Adrenal gland (tissue), 9 donors: ENCODE measurements at regions not wholly inside any gene's neighbourhood (a gene's known extent, or its start where the extent isn't known, plus 50 kb on each side); places are given as distances from the start of the nearest gene placed in this dataset.
"Not testable (repeated sequence)": the region's sequence is repeated elsewhere in the genome, so short reads cannot be mapped to it uniquely, and the experiment has no call there.

Source experiments
- DNase-seq, 7 donors: peaks; one replicate each; pipeline ENCODE4 v3.0.0-alpha.2; 2019 to 2020
- H3K27ac ChIP-seq, 5 donors: fragments of 200-600 bp; sonication (generic) in 4 of 5; 1 replicate in 3 of 5; 2 replicates in 2 of 5; pipeline versions ENCODE4 v1.5.1 to v1.8.0; 2016 to 2020; ENCODE audit warnings: mild to moderate bottlenecking in 1 of 5
- H3K27me3 ChIP-seq: fragments of 200-600 bp; 2 replicates; pipeline ENCODE4 v1.8.0; 2021
- H3K36me3 ChIP-seq, 2 donors: fragments of 200-600 bp; replicated peaks in 1 of 2; 1 replicate in 1 of 2; 2 replicates in 1 of 2; pipeline versions ENCODE4 v1.5.1 to v1.8.0; 2018 to 2022
- H3K4me1 ChIP-seq, 2 donors: fragments of 200-600 bp; replicated peaks in 1 of 2; 1 replicate in 1 of 2; 2 replicates in 1 of 2; pipeline versions ENCODE4 v1.5.1 to v1.8.0; 2018 to 2021
- H3K4me3 ChIP-seq, 4 donors: fragments of 200-600 bp; sonication (generic) in 3 of 4; one replicate each; pipeline ENCODE4 v1.5.1; 2016 to 2018
- H3K9me3 ChIP-seq, 3 donors: fragments of 200-600 bp; sonication (generic) in 1 of 3; replicated peaks in 1 of 3; 1 replicate in 2 of 3; 2 replicates in 1 of 3; pipeline versions ENCODE4 v1.5.1 to v1.8.0; 2016 to 2021
- CTCF ChIP-seq, 6 experiments: fragments of 450-650 bp in 4 of 6; fragments of 200-600 bp in 2 of 6; sonication (generic) in 1 of 6; IDR thresholded peaks; 1 replicate in 5 of 6; 2 replicates in 1 of 6; pipeline versions ENCODE4 v1.5.1 to v1.8.0; 2016 to 2021; ENCODE audit warnings: antibody characterized with exemption in 6 of 6, mild to moderate bottlenecking in 2 of 6, moderate library complexity in 1 of 6
- POLR2A ChIP-seq, 2 donors: fragments of 450-650 bp; IDR thresholded peaks; one replicate each; pipeline ENCODE4 v1.6.1; 2017; ENCODE audit warnings: antibody characterized with exemption in 2 of 2, mild to moderate bottlenecking in 2 of 2, moderate library complexity in 1 of 2
- WGBS, 4 donors: extraction: QIAGEN DNeasy Blood & Tissue Kit in 2 of 4; methylation state at CpG; one replicate each; pipeline versions ENCODE4 v1.1.5 to v1.1.7; 2013 to 2017; 5-methylcytosine and 5-hydroxymethylcytosine counted together
- intact Hi-C, 2 donors: fragments of 100-400 bp; cut with DNase I; formaldehyde crosslinking; loops; one replicate each; pipeline versions ENCODE4 v1.14.1 to v1.15.0; 2022 to 2023
- donor health status: healthy with polysubstance abuse.
- donor health status: Bipolar disorder and iron deficiency.
- donor health status: DM: yes; HTN: yes; CAD: no.
- donor health status: DM: no; HTN: no; CAD: no.
- donor health status: DM: no; HTN: no; CAD: no.

DNA sequence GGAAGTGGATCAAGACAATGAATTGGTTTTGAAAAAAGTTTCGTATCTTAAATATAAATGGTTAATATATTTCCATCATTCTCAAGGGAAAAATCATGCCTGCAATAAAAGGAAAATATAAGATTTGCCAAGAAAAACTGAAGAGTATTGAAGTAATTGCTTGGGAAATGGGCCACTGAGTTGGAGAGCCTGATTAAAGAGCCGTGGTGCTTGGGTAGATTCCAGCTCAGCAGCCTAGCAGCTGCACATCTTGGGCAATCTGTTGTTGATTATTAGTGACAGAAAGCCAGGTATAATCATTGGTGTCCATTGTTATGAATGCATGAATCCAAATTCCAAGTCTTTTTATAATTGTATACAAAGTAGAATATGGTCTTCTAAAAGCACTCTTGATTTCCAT, 800.9 kb upstream of the CHORDC1 start:
- Histone ChIP-seq H3K4me1 (no peaks in the 10 kb centered on the region), H3K36me3 (no peaks in the 10 kb centered on the region), H3K4me3 (no peak overlapping the region), H3K9me3 (no peaks in the 10 kb centered on the region), H3K27ac (no peak overlapping the region), H3K27me3 (no peaks in the 10 kb centered on the region)
- WGBS, 4 donors = 42 to 52% (median 47%) methylated on average over 2 of the region's 2 CpGs
- intact Hi-C loops = no loop called here
- DNase-seq = no peak
- TF ChIP-seq POLR2A (IDR thresholded peaks at IDR 0.05) (no peak), CTCF (IDR thresholded peaks at IDR 0.05) (no peak)

DNA sequence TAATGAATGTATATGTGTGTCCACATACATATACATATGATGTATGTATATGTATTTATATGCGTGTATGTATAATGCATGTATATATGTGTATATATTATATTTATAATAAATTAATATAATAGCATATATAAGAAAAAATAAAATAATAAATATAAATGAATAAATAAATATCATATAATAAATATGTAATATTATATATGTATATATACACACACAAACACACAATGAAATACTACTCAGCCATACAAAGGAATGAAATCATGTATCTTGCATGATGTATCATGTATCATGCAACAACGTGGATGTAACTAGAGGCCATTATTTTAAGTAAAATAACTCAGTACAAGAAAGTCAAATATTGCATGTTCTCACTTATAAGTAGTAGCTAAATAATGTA, 788.7 kb upstream of the CHORDC1 start:
- no peaks in the 10 kb centered on the region for H3K9me3 ChIP-seq
- DNase-seq = no peak
- no peak overlapping the region for H3K4me3 ChIP-seq
- H3K27ac ChIP-seq = no peak overlapping the region
- WGBS, 4 donors = 62 to 93% (median 79%) methylated on average over 2 of the region's 2 CpGs
- H3K4me1 ChIP-seq = no peaks in the 10 kb centered on the region
- no peaks in the 10 kb centered on the region for H3K27me3 ChIP-seq
- H3K36me3 ChIP-seq = no peaks in the 10 kb centered on the region
- intact Hi-C loops = no loop called here
- TF ChIP-seq POLR2A (IDR thresholded peaks at IDR 0.05) (no peak), CTCF (IDR thresholded peaks at IDR 0.05) (no peak)

DNA sequence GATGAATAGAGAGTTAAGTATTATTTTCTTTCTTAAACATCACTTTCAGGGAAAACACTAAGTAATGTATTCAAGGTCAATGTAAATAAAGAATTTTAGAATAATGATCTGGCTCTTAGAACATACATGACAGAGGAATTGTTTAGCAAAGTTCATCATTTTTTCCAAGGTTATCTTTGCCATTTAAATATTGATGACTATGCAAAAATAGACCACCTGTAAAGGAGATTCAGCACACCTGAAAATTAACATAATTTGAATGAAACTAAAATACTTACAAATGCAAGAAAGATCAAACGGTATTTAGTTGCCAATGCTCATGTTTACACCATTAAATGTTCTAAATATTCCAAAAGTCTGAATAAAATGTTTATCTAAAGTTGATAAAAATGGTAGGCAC, 782.6 kb upstream of the CHORDC1 start:
- no peak for DNase-seq
- intact Hi-C loops = no loop called here

GRCh38 chr11:90997241-90997640, 774.4 kb upstream of the CHORDC1 start:
- intact Hi-C loops = no loop called here

More for the DNA sequence above, 782.6 kb upstream of the CHORDC1 start:
- no peak overlapping the region for H3K27ac ChIP-seq
- no peaks in the 10 kb centered on the region for H3K27me3 ChIP-seq
- WGBS, 4 donors = 54 to 64% (median 62%) methylated on average over 1 of the region's 1 CpG
- H3K4me3 ChIP-seq = no peak overlapping the region
- no peaks in the 10 kb centered on the region for H3K9me3 ChIP-seq
- H3K4me1 ChIP-seq = no peaks in the 10 kb centered on the region
- TF ChIP-seq POLR2A (IDR thresholded peaks at IDR 0.05) (no peak), CTCF (IDR thresholded peaks at IDR 0.05) (no peak)
- no peaks in the 10 kb centered on the region for H3K36me3 ChIP-seq

DNA sequence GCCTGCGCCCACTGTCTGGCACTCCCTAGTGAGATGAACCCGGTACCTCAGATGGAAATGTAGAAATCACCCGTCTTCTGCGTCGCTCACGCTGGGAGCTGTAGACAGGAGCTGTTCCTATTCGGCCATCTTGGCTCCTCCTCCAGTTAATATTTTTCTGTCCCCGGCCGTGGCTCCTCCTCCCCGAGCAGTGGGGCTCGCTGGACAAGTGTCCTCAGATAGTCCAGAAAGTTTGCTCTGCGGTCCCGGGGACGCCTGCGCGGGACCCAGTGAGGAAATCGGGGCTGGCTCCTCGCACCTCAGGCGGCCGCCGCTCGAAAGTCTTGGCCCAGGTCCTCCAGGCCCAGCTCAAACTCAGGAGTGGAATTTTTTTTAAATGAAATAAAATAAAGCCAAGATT, 749.3 kb upstream of the CHORDC1 start:
- H3K27me3 ChIP-seq, H3K4me1 ChIP-seq, H3K4me3 ChIP-seq, intact Hi-C loops, H3K27ac ChIP-seq, H3K36me3 ChIP-seq, DNase-seq, H3K9me3 ChIP-seq: not testable (repeated sequence)
- 83 to 88% (median 87%) methylated on average over 9 to 19 of the region's 22 CpGs for WGBS, 4 donors

More at GRCh38 chr11:90997241-90997640, 774.4 kb upstream of the CHORDC1 start:
- DNase-seq = no peak
- H3K9me3 ChIP-seq = no peaks in the 10 kb centered on the region
- 67 to 75% (median 67%) methylated on average over 3 of the region's 3 CpGs for WGBS, 4 donors
- H3K36me3 ChIP-seq = no peaks in the 10 kb centered on the region
- no peaks in the 10 kb centered on the region for H3K27me3 ChIP-seq
- TF ChIP-seq POLR2A (IDR thresholded peaks at IDR 0.05) (no peak), CTCF (IDR thresholded peaks at IDR 0.05) (no peak)
- H3K4me1 ChIP-seq = no peaks in the 10 kb centered on the region
- no peak overlapping the region for H3K27ac ChIP-seq
- no peak overlapping the region for H3K4me3 ChIP-seq
